Suprapubic skin (tissue), 4 donors: ENCODE measurements at regions not wholly inside any gene's neighbourhood (a gene's known extent, or its start where the extent isn't known, plus 50 kb on each side); places are given as distances from the start of the nearest gene placed in this dataset.

ENCODE experiments used
- POLR2A ChIP-seq, 2 donors: fragments of 450-650 bp; IDR thresholded peaks; one replicate each; pipeline ENCODE4 v1.6.1; 2017; ENCODE audit warnings: antibody characterized with exemption in 2 of 2, mild to moderate bottlenecking in 2 of 2, moderate library complexity in 2 of 2
- POLR2AphosphoS5 ChIP-seq, 3 donors: sonication (generic); formaldehyde crosslinking; IDR thresholded peaks; one replicate each; pipeline ENCODE4 v1.6.1; 2017; ENCODE audit warnings: antibody characterized with exemption in 3 of 3
- TF ChIP-seq, protein P1 (sequence below), 2 donors: fragments of 200-600 bp in 1 of 2; fragments of 450-650 bp in 1 of 2; sonication (generic) in 1 of 2; IDR thresholded peaks; one replicate each; pipeline ENCODE4 v1.5.1; 2016 to 2019; ENCODE audit warnings: antibody characterized with exemption in 2 of 2, mild to moderate bottlenecking in 1 of 2, moderate library complexity in 1 of 2

DNA sequence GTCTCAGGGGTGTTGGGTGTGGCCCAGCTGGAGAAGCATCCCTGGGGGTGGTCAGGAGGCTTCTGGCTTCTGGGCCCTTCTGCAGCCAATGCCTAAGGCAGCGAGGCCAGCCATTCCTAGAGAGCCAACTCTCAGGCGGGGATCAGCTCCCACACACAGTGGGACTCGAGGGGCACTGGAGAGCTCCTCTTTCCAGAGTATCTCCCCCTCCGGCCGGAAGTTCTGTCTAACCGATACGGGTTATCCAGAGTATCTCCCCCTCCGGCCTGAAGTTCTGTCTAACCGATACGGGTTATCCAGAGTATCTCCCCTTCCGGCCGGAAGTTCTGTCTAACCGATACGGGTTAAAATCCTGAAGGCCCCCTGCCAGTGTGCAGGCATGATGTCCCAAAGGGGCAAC is 71.2 kb upstream of the B3GAT1 start:
- TF ChIP-seq, protein P1, sequence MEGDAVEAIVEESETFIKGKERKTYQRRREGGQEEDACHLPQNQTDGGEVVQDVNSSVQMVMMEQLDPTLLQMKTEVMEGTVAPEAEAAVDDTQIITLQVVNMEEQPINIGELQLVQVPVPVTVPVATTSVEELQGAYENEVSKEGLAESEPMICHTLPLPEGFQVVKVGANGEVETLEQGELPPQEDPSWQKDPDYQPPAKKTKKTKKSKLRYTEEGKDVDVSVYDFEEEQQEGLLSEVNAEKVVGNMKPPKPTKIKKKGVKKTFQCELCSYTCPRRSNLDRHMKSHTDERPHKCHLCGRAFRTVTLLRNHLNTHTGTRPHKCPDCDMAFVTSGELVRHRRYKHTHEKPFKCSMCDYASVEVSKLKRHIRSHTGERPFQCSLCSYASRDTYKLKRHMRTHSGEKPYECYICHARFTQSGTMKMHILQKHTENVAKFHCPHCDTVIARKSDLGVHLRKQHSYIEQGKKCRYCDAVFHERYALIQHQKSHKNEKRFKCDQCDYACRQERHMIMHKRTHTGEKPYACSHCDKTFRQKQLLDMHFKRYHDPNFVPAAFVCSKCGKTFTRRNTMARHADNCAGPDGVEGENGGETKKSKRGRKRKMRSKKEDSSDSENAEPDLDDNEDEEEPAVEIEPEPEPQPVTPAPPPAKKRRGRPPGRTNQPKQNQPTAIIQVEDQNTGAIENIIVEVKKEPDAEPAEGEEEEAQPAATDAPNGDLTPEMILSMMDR (IDR thresholded peaks at IDR 0.05): no peak
- TF ChIP-seq POLR2A (IDR thresholded peaks at IDR 0.05) (no peak), POLR2AphosphoS5 (IDR thresholded peaks at IDR 0.05) (no peak)
